22Rv1 (cell line): ENCODE measurements at regions not wholly inside any gene's neighbourhood (a gene's known extent, or its start where the extent isn't known, plus 50 kb on each side); places are given as distances from the start of the nearest gene placed in this dataset.

Experiments
- ZFX ChIP-seq: fragments of 450-650 bp; IDR thresholded peaks from 2 replicates; pipeline ENCODE4 v1.6.1; 2017; ENCODE audit warnings: antibody characterized with exemption, borderline replicate concordance
- TF ChIP-seq, protein P1 (sequence below): fragments of 450-650 bp; IDR thresholded peaks from 2 replicates; pipeline ENCODE4 v1.5.1; 2017; ENCODE audit warnings: mild to moderate bottlenecking

DNA sequence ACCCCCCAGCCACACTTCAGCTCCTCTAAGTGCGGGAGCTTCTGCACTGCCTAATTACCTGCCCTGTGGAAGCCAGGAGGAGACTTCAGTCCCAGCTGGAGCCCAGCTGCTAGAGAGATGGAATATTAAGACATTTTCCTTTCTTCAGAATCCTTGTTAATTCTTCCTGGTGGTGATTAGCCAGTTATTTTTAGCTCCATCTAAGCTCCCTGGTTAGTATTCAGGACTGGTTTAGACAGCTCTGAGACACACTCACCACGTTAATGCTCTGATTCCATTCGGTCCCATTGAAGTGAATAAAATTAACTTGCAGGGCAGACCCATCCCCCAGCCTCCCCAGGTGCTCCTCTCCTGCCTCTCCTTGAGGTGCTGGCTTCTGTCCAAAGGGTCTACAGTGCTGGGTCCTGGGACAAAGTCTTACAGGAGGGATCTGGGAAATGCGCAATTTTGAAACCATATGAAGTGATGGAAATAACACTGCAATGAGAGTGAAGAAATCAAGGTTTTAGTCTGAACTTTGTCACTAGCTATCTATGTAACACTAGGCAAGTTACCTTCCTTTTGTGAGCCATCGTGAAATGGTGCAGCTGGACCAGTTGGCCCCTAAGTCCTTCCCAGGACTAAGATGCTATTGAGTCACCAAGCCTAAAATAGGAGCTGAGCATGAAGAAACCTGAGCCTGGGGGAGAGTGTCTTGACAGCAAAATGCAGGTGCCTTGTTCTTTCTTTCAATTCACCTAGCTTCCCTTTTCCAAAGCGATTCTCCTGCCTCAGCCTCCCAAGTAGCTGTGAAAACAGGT lies 117.4 kb upstream of the ATP1A1 start:
- TF ChIP-seq, protein P1, sequence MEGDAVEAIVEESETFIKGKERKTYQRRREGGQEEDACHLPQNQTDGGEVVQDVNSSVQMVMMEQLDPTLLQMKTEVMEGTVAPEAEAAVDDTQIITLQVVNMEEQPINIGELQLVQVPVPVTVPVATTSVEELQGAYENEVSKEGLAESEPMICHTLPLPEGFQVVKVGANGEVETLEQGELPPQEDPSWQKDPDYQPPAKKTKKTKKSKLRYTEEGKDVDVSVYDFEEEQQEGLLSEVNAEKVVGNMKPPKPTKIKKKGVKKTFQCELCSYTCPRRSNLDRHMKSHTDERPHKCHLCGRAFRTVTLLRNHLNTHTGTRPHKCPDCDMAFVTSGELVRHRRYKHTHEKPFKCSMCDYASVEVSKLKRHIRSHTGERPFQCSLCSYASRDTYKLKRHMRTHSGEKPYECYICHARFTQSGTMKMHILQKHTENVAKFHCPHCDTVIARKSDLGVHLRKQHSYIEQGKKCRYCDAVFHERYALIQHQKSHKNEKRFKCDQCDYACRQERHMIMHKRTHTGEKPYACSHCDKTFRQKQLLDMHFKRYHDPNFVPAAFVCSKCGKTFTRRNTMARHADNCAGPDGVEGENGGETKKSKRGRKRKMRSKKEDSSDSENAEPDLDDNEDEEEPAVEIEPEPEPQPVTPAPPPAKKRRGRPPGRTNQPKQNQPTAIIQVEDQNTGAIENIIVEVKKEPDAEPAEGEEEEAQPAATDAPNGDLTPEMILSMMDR = no peak
- no peak for TF ChIP-seq ZFX
